ENCODE measurements at regions not wholly inside any gene's neighbourhood (a gene's known extent, or its start where the extent isn't known, plus 50 kb on each side); places are given as distances from the start of the nearest gene placed in this dataset.
"Not testable (repeated sequence)": the region's sequence is repeated elsewhere in the genome, so short reads cannot be mapped to it uniquely, and the experiment has no call there.

DNA sequence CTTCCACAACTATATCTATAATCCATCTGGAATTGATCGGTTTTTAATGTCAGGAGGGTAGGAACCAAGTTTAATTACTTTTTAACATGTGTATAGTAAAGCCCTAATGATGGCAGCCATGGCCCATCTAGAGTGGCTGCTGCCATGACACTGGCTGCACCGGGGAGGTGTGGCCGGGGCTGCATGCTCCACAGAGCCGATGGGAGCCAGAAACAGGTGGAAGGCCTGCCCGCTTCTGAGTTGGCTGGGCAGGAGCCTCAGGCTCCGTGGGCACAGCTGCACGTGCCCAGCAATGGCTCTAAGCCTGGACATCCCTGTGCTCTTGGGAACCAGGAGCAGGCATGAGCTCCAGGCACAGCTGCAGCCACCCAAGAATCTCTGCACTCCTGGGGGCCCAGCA is 73.0 kb downstream of the GBP6 start:
- no peaks in the 10 kb centered on the region for H3K36me3 ChIP-seq (ENCODE audit: control insufficient read depth in 1 of 2, insufficient read depth in 2 of 2, low read length in 1 of 2)
- 87 to 88% methylated on average over 7 of the region's 7 CpGs for WGBS, 2 donors
- H3K4me3 ChIP-seq (ENCODE audit: low read length in 2 of 2): no peak overlapping the region
- ATAC-seq (ENCODE audit: low FRiP score) (no peak), DNase-seq (no peak)
- peaks cover 0 to 1% of the 10 kb centered on the region in 2 donors for H3K27me3 ChIP-seq (ENCODE audit: control insufficient read depth in 1 of 2, insufficient read depth in 2 of 2, low read length in 1 of 2)
- H3K4me1 ChIP-seq (ENCODE audit: control insufficient read depth in 1 of 2, insufficient read depth in 2 of 2, low read length in 2 of 2): no peaks in the 10 kb centered on the region
- no peak overlapping the region for H3K27ac ChIP-seq (ENCODE audit: low read depth in 1 of 2, low read length in 2 of 2)
- intact Hi-C loops (cut with DNase I): no loop called here
- H3K9me3 ChIP-seq (ENCODE audit: control insufficient read depth, low read length): peaks cover 11% of the 10 kb centered on the region

GRCh38 chr1:89438301-89438700 is 74.4 kb downstream of the GBP6 start:
- H3K27me3 ChIP-seq (ENCODE audit: control insufficient read depth in 1 of 2, insufficient read depth in 2 of 2, low read length in 1 of 2); ATAC-seq (ENCODE audit: low FRiP score); H3K27ac ChIP-seq (ENCODE audit: low read depth in 1 of 2, low read length in 2 of 2); H3K36me3 ChIP-seq (ENCODE audit: control insufficient read depth in 1 of 2, insufficient read depth in 2 of 2, low read length in 1 of 2); H3K4me1 ChIP-seq (ENCODE audit: control insufficient read depth in 1 of 2, insufficient read depth in 2 of 2, low read length in 2 of 2); DNase-seq; H3K4me3 ChIP-seq (ENCODE audit: low read length in 2 of 2); intact Hi-C loops (cut with DNase I): not testable (repeated sequence)
- WGBS, 2 donors: 80 to 85% methylated on average over 5 of the region's 5 CpGs
- H3K9me3 ChIP-seq (ENCODE audit: control insufficient read depth, low read length): peaks cover 11% of the 10 kb centered on the region

DNA sequence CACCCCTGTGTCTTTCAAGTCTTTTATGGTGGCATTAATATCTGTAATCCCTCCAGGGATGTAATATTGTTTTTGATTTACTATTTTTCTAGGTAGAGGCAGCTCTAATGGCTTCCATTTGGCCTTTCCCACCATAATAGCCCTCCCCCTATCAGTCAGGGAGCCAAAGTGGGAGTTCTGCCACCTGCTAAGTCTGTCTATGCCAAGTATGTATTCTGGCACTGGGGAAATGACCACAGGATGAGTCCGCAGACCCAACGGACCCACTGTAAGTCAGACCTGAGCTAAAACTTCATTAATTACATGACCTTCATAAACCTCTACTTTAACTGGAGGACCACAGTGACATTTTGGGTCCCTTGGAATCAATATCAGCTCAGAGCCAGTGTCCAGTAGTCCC is 77.1 kb downstream of the GBP6 start:
- intact Hi-C loops (cut with DNase I): no loop called here
- no peak overlapping the region for H3K27ac ChIP-seq (ENCODE audit: low read depth in 1 of 2, low read length in 2 of 2)
- ATAC-seq (ENCODE audit: low FRiP score) (no peak), DNase-seq (no peak)
- H3K4me1 ChIP-seq (ENCODE audit: control insufficient read depth in 1 of 2, insufficient read depth in 2 of 2, low read length in 2 of 2): no peaks in the 10 kb centered on the region
- no peak overlapping the region for H3K4me3 ChIP-seq (ENCODE audit: low read length in 2 of 2)
- H3K36me3 ChIP-seq (ENCODE audit: control insufficient read depth in 1 of 2, insufficient read depth in 2 of 2, low read length in 1 of 2): no peaks in the 10 kb centered on the region
- H3K27me3 ChIP-seq (ENCODE audit: control insufficient read depth in 1 of 2, insufficient read depth in 2 of 2, low read length in 1 of 2): peaks cover 0 to 1% of the 10 kb centered on the region in 2 donors
- H3K9me3 ChIP-seq (ENCODE audit: control insufficient read depth, low read length): peaks cover 11% of the 10 kb centered on the region
- WGBS, 2 donors: 84 to 86% methylated on average over 2 of the region's 2 CpGs

DNA sequence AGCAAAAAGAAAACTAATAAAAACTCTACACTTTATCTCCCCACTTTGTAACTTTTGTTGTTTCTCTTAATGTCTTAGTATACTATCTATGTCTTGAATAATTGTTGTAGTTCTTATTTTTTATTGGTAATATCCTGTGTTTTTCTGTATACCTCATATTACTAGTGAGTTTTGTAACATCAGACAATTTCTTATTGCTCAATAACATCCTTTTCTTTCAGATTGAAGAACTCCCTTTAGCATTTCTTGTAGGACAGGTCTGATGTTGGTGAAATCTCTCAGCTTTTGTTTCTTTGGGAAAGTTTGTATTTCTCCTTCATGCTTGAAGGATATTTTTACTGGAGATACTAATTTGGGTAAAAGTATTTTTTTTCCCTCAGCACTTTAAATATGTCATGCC is 79.8 kb upstream of the LRRC8B start:
- no peak overlapping the region for H3K27ac ChIP-seq (ENCODE audit: low read depth in 1 of 2, low read length in 2 of 2)
- intact Hi-C loops (cut with DNase I): no loop called here
- H3K4me3 ChIP-seq (ENCODE audit: low read length in 2 of 2): no peak overlapping the region
- no peaks in the 10 kb centered on the region for H3K27me3 ChIP-seq (ENCODE audit: control insufficient read depth in 1 of 2, insufficient read depth in 2 of 2, low read length in 1 of 2)
- no peaks in the 10 kb centered on the region for H3K4me1 ChIP-seq (ENCODE audit: control insufficient read depth in 1 of 2, insufficient read depth in 2 of 2, low read length in 2 of 2)
- no peaks in the 10 kb centered on the region for H3K36me3 ChIP-seq (ENCODE audit: control insufficient read depth in 1 of 2, insufficient read depth in 2 of 2, low read length in 1 of 2)
- ATAC-seq (ENCODE audit: low FRiP score) (no peak), DNase-seq (no peak)
- H3K9me3 ChIP-seq (ENCODE audit: control insufficient read depth, low read length): peaks cover 2% of the 10 kb centered on the region

DNA sequence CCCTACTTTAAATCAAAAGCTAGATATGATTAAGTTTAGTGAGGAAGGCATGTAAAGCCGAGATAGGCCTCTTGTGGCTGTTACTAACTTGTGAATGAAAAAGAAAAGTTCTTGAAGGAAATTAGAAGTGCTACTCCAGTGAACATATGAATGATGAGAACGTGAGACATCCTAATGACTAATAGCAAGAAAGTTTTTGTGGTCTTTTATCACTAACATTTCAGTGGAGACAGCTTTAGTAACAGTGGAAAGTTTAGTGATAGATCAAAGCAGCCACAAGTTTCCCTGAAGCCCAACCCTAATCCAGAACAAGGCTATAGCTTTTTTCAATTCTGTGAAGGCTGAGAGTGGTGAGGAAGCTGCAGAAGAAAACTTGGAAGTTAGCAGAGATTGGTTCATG is 73.6 kb upstream of the LRRC8B start:
- ATAC-seq (ENCODE audit: low FRiP score) (no peak), DNase-seq (no peak)
- Histone ChIP-seq H3K4me1 (ENCODE audit: control insufficient read depth in 1 of 2, insufficient read depth in 2 of 2, low read length in 2 of 2) (no peaks in the 10 kb centered on the region), H3K4me3 (ENCODE audit: low read length in 2 of 2) (no peak overlapping the region), H3K9me3 (ENCODE audit: control insufficient read depth, low read length) (no peaks in the 10 kb centered on the region), H3K27me3 (ENCODE audit: control insufficient read depth in 1 of 2, insufficient read depth in 2 of 2, low read length in 1 of 2) (no peaks in the 10 kb centered on the region), H3K27ac (ENCODE audit: low read depth in 1 of 2, low read length in 2 of 2) (no peak overlapping the region), H3K36me3 (ENCODE audit: control insufficient read depth in 1 of 2, insufficient read depth in 2 of 2, low read length in 1 of 2) (no peaks in the 10 kb centered on the region)
- WGBS, 2 donors: 65 to 70% methylated on average over 2 of the region's 2 CpGs
- intact Hi-C loops (cut with DNase I): loop anchor here in 1 of 2 donors (10.0 kb wide), 1 partner anchor 366 kb away; no protein-coding TSS in a partner anchor

DNA sequence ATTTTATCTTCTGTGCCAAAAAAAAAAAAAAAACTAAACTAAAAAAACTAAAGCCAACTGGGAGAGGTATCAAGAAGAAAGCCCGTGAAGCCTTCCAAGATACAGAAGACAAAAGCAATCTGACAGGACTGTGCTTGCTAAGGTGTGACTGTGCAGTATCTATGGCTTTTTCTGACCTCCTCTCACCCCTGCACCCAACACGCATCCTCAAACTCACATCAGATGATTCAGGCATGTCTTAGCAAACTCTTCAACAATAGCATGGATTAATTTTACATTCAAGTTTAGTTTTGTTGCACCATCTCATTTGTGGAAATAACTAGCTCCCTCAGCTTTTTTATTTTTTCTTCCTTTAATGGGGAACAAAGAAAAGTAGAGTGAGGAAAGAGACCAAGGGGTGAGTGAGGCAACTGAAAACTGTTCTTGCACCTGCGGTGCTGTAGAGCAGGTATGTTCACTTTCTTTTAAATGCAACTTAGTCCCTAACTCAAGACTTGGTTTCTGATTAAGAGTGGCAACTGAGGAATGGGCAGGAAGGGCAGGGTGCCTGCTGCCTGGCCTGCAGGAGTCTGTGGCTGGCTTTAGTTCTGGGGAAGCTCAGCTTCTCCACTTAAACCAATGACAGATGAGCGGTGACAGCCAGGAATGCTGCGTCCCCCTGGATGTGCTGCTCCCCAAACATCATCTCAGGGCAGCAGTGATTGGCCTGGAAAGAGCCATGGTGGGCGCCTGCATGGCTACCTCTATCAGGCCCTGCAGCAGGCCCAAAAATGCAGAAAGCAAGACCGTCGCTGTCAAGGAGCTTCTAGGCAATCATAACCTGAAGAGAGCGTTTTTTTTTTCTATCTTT is 71.3 kb upstream of the LRRC8B start:
- intact Hi-C loops (cut with DNase I): loop anchor here in 1 of 2 donors (10.0 kb wide), 1 partner anchor 369 kb away; no protein-coding TSS in a partner anchor
- Histone ChIP-seq H3K4me1 (ENCODE audit: control insufficient read depth in 1 of 2, insufficient read depth in 2 of 2, low read length in 2 of 2) (no peaks in the 10 kb centered on the region), H3K4me3 (ENCODE audit: low read length in 2 of 2) (no peak overlapping the region), H3K36me3 (ENCODE audit: control insufficient read depth in 1 of 2, insufficient read depth in 2 of 2, low read length in 1 of 2) (no peaks in the 10 kb centered on the region), H3K9me3 (ENCODE audit: control insufficient read depth, low read length) (no peaks in the 10 kb centered on the region), H3K27ac (ENCODE audit: low read depth in 1 of 2, low read length in 2 of 2) (no peak overlapping the region), H3K27me3 (ENCODE audit: control insufficient read depth in 1 of 2, insufficient read depth in 2 of 2, low read length in 1 of 2) (no peaks in the 10 kb centered on the region)
- WGBS, 2 donors: 74 to 81% methylated on average over 9 of the region's 9 CpGs
- no peak for DNase-seq
- no peak for ATAC-seq (ENCODE audit: low FRiP score)

DNA sequence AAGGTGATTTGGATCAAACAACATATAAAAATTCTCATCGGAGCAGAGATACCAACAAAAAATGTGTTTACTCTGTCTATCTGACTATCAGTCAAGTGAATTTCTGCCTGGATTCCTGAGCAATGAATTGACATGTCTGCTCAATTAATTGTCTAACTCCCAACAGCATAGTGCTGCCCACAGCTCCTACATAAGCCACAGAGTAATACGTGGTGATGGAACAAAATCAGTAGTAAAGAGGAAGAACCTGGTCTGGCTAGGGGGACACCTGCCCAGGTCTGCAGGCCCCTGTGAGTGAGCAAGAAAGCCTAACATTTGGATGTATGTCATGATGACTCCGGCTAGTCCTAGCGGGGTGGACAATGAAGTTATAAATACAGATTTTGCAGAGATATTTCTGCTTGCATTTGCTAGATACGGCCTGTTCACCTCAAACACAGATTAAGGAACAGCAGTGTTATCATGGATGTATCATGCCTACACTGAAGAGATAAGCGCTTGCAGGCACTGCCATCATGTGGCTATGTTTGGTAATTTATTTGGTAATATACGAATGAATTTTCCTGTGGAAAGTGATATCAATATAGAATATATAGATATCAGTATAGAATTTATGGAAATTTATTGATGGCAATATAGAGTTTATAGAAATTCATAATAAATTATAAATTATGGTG is 69.6 kb upstream of the LRRC8B start:
- no peak overlapping the region for H3K4me3 ChIP-seq (ENCODE audit: low read length in 2 of 2)
- 29 to 31% methylated on average over 7 of the region's 7 CpGs for WGBS, 2 donors
- ATAC-seq (ENCODE audit: low FRiP score): no peak
- H3K27me3 ChIP-seq (ENCODE audit: control insufficient read depth in 1 of 2, insufficient read depth in 2 of 2, low read length in 1 of 2): no peaks in the 10 kb centered on the region
- no peak for DNase-seq
- intact Hi-C loops (cut with DNase I): loop anchor here in 1 of 2 donors (5.0 to 10.0 kb wide), 2 partner anchors 370 to 458 kb away; no protein-coding TSS in a partner anchor
- H3K36me3 ChIP-seq (ENCODE audit: control insufficient read depth in 1 of 2, insufficient read depth in 2 of 2, low read length in 1 of 2): no peaks in the 10 kb centered on the region
- H3K4me1 ChIP-seq (ENCODE audit: control insufficient read depth in 1 of 2, insufficient read depth in 2 of 2, low read length in 2 of 2): no peaks in the 10 kb centered on the region
- H3K27ac ChIP-seq (ENCODE audit: low read depth in 1 of 2, low read length in 2 of 2): no peak overlapping the region
- no peaks in the 10 kb centered on the region for H3K9me3 ChIP-seq (ENCODE audit: control insufficient read depth, low read length)

GRCh38 chr1:89457046-89457445 is 67.6 kb upstream of the LRRC8B start:
- intact Hi-C loops (cut with DNase I): loop anchor here in 1 of 2 donors (5.0 to 10.0 kb wide), 2 partner anchors 372 to 460 kb away; no protein-coding TSS in a partner anchor
- ATAC-seq (ENCODE audit: low FRiP score) (no peak), DNase-seq (no peak)
- H3K36me3 ChIP-seq (ENCODE audit: control insufficient read depth in 1 of 2, insufficient read depth in 2 of 2, low read length in 1 of 2): no peaks in the 10 kb centered on the region
- H3K4me1 ChIP-seq (ENCODE audit: control insufficient read depth in 1 of 2, insufficient read depth in 2 of 2, low read length in 2 of 2): no peaks in the 10 kb centered on the region
- H3K4me3 ChIP-seq (ENCODE audit: low read length in 2 of 2): no peak overlapping the region
- no peaks in the 10 kb centered on the region for H3K9me3 ChIP-seq (ENCODE audit: control insufficient read depth, low read length)
- no peaks in the 10 kb centered on the region for H3K27me3 ChIP-seq (ENCODE audit: control insufficient read depth in 1 of 2, insufficient read depth in 2 of 2, low read length in 1 of 2)
- H3K27ac ChIP-seq (ENCODE audit: low read depth in 1 of 2, low read length in 2 of 2): no peak overlapping the region
- 86 to 91% methylated on average over 1 of the region's 1 CpG for WGBS, 2 donors
